ENCODE measurements at regions not wholly inside any gene's neighbourhood (a gene's known extent, or its start where the extent isn't known, plus 50 kb on each side); places are given as distances from the start of the nearest gene placed in this dataset.
"Not testable (repeated sequence)": the region's sequence is repeated elsewhere in the genome, so short reads cannot be mapped to it uniquely, and the experiment has no call there.

GRCh38 chr9:67763133-67763532 lies 95.6 kb upstream of the ANKRD20A1 start:
- TF ChIP-seq POLR2A (IDR thresholded peaks at IDR 0.05; ENCODE audit: extremely low read depth, insufficient read length); CTCF (IDR thresholded peaks at IDR 0.05; ENCODE audit: low read depth, low read length): not testable (repeated sequence)

All from NB4 (cell line).